ENCODE measurements at regions not wholly inside any gene's neighbourhood (a gene's known extent, or its start where the extent isn't known, plus 50 kb on each side); places are given as distances from the start of the nearest gene placed in this dataset.

DNA sequence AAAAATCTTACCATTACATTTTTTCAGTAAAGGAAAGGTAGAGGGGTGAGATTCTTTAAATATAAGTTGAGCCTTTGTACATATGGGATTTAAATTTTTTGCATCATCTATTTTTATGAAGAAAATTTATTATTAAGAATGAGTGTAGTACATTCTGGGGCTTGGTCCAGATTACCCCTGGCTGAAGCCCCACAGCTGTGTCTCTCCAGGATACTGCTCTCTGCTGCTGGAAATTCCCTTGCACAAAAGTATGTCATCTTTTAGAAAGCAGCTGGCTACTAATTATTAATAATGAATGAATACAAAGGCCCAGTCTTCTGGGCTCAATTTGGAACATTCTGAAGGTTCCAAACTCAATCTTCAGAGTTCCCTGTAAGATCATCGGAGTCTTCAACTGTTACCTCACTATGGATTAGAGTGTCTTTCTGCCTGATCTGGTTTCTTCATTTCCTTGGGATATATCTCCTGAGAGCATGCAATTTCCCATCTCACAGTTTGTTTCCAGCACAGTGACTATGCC is 428.6 kb upstream of the BRINP3 start:
- Histone ChIP-seq H3K27me3 (ENCODE audit: control insufficient read depth, insufficient read depth, low read length) (no peaks in the 10 kb centered on the region), H3K36me3 (ENCODE audit: control insufficient read depth, insufficient read depth, low read length) (no peaks in the 10 kb centered on the region), H3K4me3 (replicated peaks in 1 of 4; ENCODE audit: control extremely low read depth in 1 of 4, insufficient read depth in 1 of 4, low read depth in 3 of 4, low read length in 4 of 4) (no peak overlapping the region), H3K4me1 (ENCODE audit: control insufficient read depth, extremely low read depth, insufficient read depth, low read length) (no peaks in the 10 kb centered on the region), H4K20me1 (ENCODE audit: control insufficient read depth, extremely low read depth, insufficient read depth, low read length) (no peaks in the 10 kb centered on the region), H3K27ac (ENCODE audit: insufficient read depth, low read length) (no peak overlapping the region), H3K79me2 (ENCODE audit: control insufficient read depth, insufficient read depth, low read length) (no peaks in the 10 kb centered on the region), H2AFZ (ENCODE audit: low read length) (no peak overlapping the region), H3K9me3 (ENCODE audit: control insufficient read depth, insufficient read depth, low read depth, low read length) (no peaks in the 10 kb centered on the region), H3K4me2 (ENCODE audit: extremely low read depth, insufficient read depth, low read length) (no peak overlapping the region), H3K9ac (ENCODE audit: insufficient read depth, low read length) (no peak overlapping the region)
- peak in 1 of 2 donors; percentile 31 for DNase-seq (ENCODE audit: low read depth in 2 of 2)
- TF ChIP-seq EZH2 (IDR thresholded peaks at IDR 0.05; ENCODE audit: low read length, missing control alignments): no peak
- TF ChIP-seq, protein P1, sequence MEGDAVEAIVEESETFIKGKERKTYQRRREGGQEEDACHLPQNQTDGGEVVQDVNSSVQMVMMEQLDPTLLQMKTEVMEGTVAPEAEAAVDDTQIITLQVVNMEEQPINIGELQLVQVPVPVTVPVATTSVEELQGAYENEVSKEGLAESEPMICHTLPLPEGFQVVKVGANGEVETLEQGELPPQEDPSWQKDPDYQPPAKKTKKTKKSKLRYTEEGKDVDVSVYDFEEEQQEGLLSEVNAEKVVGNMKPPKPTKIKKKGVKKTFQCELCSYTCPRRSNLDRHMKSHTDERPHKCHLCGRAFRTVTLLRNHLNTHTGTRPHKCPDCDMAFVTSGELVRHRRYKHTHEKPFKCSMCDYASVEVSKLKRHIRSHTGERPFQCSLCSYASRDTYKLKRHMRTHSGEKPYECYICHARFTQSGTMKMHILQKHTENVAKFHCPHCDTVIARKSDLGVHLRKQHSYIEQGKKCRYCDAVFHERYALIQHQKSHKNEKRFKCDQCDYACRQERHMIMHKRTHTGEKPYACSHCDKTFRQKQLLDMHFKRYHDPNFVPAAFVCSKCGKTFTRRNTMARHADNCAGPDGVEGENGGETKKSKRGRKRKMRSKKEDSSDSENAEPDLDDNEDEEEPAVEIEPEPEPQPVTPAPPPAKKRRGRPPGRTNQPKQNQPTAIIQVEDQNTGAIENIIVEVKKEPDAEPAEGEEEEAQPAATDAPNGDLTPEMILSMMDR (conservative IDR thresholded peaks at IDR 0.05 in 1 of 2, IDR thresholded peaks at IDR 0.05 in 1 of 2; ENCODE audit: low read depth in 1 of 2, low read length in 2 of 2): no peak

GRCh38 chr1:190908246-190908645 is 430.6 kb upstream of the BRINP3 start:
- Histone ChIP-seq H3K4me2 (ENCODE audit: extremely low read depth, insufficient read depth, low read length) (no peak overlapping the region), H3K79me2 (ENCODE audit: control insufficient read depth, insufficient read depth, low read length) (no peaks in the 10 kb centered on the region), H3K36me3 (ENCODE audit: control insufficient read depth, insufficient read depth, low read length) (no peaks in the 10 kb centered on the region), H3K9ac (ENCODE audit: insufficient read depth, low read length) (no peak overlapping the region), H3K27me3 (ENCODE audit: control insufficient read depth, insufficient read depth, low read length) (no peaks in the 10 kb centered on the region), H3K9me3 (ENCODE audit: control insufficient read depth, insufficient read depth, low read depth, low read length) (no peaks in the 10 kb centered on the region), H2AFZ (ENCODE audit: low read length) (no peak overlapping the region), H3K4me1 (ENCODE audit: control insufficient read depth, extremely low read depth, insufficient read depth, low read length) (no peaks in the 10 kb centered on the region), H3K27ac (ENCODE audit: insufficient read depth, low read length) (no peak overlapping the region), H3K4me3 (replicated peaks in 1 of 4; ENCODE audit: control extremely low read depth in 1 of 4, insufficient read depth in 1 of 4, low read depth in 3 of 4, low read length in 4 of 4) (no peak overlapping the region), H4K20me1 (ENCODE audit: control insufficient read depth, extremely low read depth, insufficient read depth, low read length) (no peaks in the 10 kb centered on the region)
- no peak for TF ChIP-seq EZH2 (IDR thresholded peaks at IDR 0.05; ENCODE audit: low read length, missing control alignments)
- TF ChIP-seq, protein P1 (conservative IDR thresholded peaks at IDR 0.05 in 1 of 2, IDR thresholded peaks at IDR 0.05 in 1 of 2; ENCODE audit: low read depth in 1 of 2, low read length in 2 of 2): no peak
- peak in 1 of 2 donors; percentile 40 for DNase-seq (ENCODE audit: low read depth in 2 of 2)

GRCh38 chr1:190908691-190909090 is 431.0 kb upstream of the BRINP3 start:
- no peaks in the 10 kb centered on the region for H3K36me3 ChIP-seq (ENCODE audit: control insufficient read depth, insufficient read depth, low read length)
- peak; percentile 52 to 61 for DNase-seq (ENCODE audit: low read depth in 2 of 2)
- no peak overlapping the region for H3K4me3 ChIP-seq (replicated peaks in 1 of 4; ENCODE audit: control extremely low read depth in 1 of 4, insufficient read depth in 1 of 4, low read depth in 3 of 4, low read length in 4 of 4)
- H3K27ac ChIP-seq (ENCODE audit: insufficient read depth, low read length): no peak overlapping the region
- no peaks in the 10 kb centered on the region for H3K27me3 ChIP-seq (ENCODE audit: control insufficient read depth, insufficient read depth, low read length)
- no peak overlapping the region for H3K4me2 ChIP-seq (ENCODE audit: extremely low read depth, insufficient read depth, low read length)
- no peak overlapping the region for H3K9ac ChIP-seq (ENCODE audit: insufficient read depth, low read length)
- H2AFZ ChIP-seq (ENCODE audit: low read length): no peak overlapping the region
- no peaks in the 10 kb centered on the region for H3K4me1 ChIP-seq (ENCODE audit: control insufficient read depth, extremely low read depth, insufficient read depth, low read length)
- TF ChIP-seq, protein P1 (conservative IDR thresholded peaks at IDR 0.05 in 1 of 2, IDR thresholded peaks at IDR 0.05 in 1 of 2; ENCODE audit: low read depth in 1 of 2, low read length in 2 of 2): no peak
- no peak for TF ChIP-seq EZH2 (IDR thresholded peaks at IDR 0.05; ENCODE audit: low read length, missing control alignments)
- H3K9me3 ChIP-seq (ENCODE audit: control insufficient read depth, insufficient read depth, low read depth, low read length): no peaks in the 10 kb centered on the region
- no peaks in the 10 kb centered on the region for H4K20me1 ChIP-seq (ENCODE audit: control insufficient read depth, extremely low read depth, insufficient read depth, low read length)
- H3K79me2 ChIP-seq (ENCODE audit: control insufficient read depth, insufficient read depth, low read length): no peaks in the 10 kb centered on the region

Measured in fibroblast of lung (primary cell).